OCI-LY7 (cell line): ENCODE measurements at regions not wholly inside any gene's neighbourhood (a gene's known extent, or its start where the extent isn't known, plus 50 kb on each side); places are given as distances from the start of the nearest gene placed in this dataset.

ENCODE experiments used
- BruUV-seq: library from RNA; stranded (reverse); fragments of 400-500 nt; replicated peaks from 2 replicates; lab custom pipeline; 2021; lab: Mats Ljungman, UMichigan
- CTCF ChIA-PET: fragments of 300-600 bp; sonication (Branson Sonifier 250); formaldehyde crosslinking; loops from one replicate; lab custom pipeline; 2022; ENCODE audit warnings: antibody characterized with exemption; ENCODE audit not compliant: unreplicated experiment; lab: Charles Lee
- POLR2A ChIA-PET: fragments of 300-600 bp; sonication (Branson Sonifier 250); formaldehyde crosslinking; loops from one replicate; lab custom pipeline; 2022; ENCODE audit warnings: antibody characterized with exemption; lab: Charles Lee
- DNase-seq: peaks from one replicate; pipeline ENCODE4 v3.0.0-alpha.2; 2015; ENCODE audit warnings: low spot score
- H2AFZ ChIP-seq: fragments of 200-600 bp; sonication (generic), shearing (Covaris generic); 2 replicates; pipeline ENCODE4 v1.6.1; 2014; ENCODE audit warnings: mild to moderate bottlenecking, antibody characterized with exemption, low read length, moderate library complexity
- H3K27ac ChIP-seq: fragments of 200-600 bp; sonication (generic); 2 replicates; pipeline ENCODE4 v1.5.1; 2014; ENCODE audit warnings: mixed run types, low read depth, mild to moderate bottlenecking, moderate library complexity, low read length, inconsistent platforms; ENCODE audit not compliant: poor library complexity, severe bottlenecking
- H3K36me3 ChIP-seq: fragments of 200-600 bp; sonication (generic); 2 replicates; pipeline ENCODE4 v1.6.1; 2014; ENCODE audit warnings: mild to moderate bottlenecking, antibody characterized with exemption, low read length, moderate library complexity, mixed read lengths; ENCODE audit not compliant: insufficient read depth
- H3K4me1 ChIP-seq: fragments of 200-600 bp; sonication (generic); 2 replicates; pipeline ENCODE4 v1.5.1; 2014; ENCODE audit warnings: mild to moderate bottlenecking, low read length; ENCODE audit not compliant: insufficient read depth, poor library complexity, severe bottlenecking
- H3K4me2 ChIP-seq: fragments of 200-600 bp; sonication (generic); 2 replicates; pipeline ENCODE4 v1.6.1; 2014; ENCODE audit warnings: mild to moderate bottlenecking, low read length
- H3K4me3 ChIP-seq: fragments of 200-600 bp; sonication (generic); 2 replicates; pipeline ENCODE4 v1.5.1; 2014; ENCODE audit warnings: mild to moderate bottlenecking, low read depth, low read length; ENCODE audit not compliant: poor library complexity, severe bottlenecking
- H3K79me2 ChIP-seq: fragments of 200-600 bp; sonication (generic); 2 replicates; pipeline ENCODE4 v1.6.1; 2016; ENCODE audit warnings: low read depth, mild to moderate bottlenecking, low read length, moderate library complexity, mixed read lengths; ENCODE audit not compliant: insufficient read depth
- H3K9me2 ChIP-seq: fragments of 200-600 bp; sonication (generic); 2 replicates; pipeline ENCODE4 v1.6.1; 2016; ENCODE audit warnings: mild to moderate bottlenecking, low read length, mixed read lengths; ENCODE audit not compliant: insufficient read depth
- H3K9me3 ChIP-seq: fragments of 200-600 bp; sonication (generic); 2 replicates; pipeline ENCODE4 v1.6.1; 2014; ENCODE audit warnings: mild to moderate bottlenecking, mixed run types, low read length, mixed read lengths
- H4K20me1 ChIP-seq: fragments of 200-600 bp; sonication (generic); 2 replicates; pipeline ENCODE4 v1.6.1; 2014; ENCODE audit warnings: mild to moderate bottlenecking, antibody characterized with exemption, low read length, moderate library complexity, mixed read lengths; ENCODE audit not compliant: insufficient read depth
- CTCF ChIP-seq: fragments of 200-600 bp; sonication (generic); conservative IDR thresholded peaks from 2 replicates; pipeline ENCODE4 v1.5.1; 2014; ENCODE audit warnings: mild to moderate bottlenecking, antibody characterized with exemption, low read length, moderate library complexity, mixed read lengths
- EZH2phosphoT487 ChIP-seq: fragments of 200-600 bp; sonication (generic); IDR thresholded peaks from 2 replicates; pipeline ENCODE4 v1.6.1; 2018; ENCODE audit warnings: low read depth, borderline replicate concordance, mild to moderate bottlenecking, mixed run types, antibody characterized with exemption, low read length, moderate library complexity, mixed read lengths
- intact Hi-C: fragments of 100-400 bp; cut with micrococcal nuclease; formaldehyde crosslinking; loops from one replicate; pipeline ENCODE4 v1.10.0; 2022; ENCODE audit not compliant: unreplicated experiment

- POLR2A ChIA-PET = no interaction called here
Measured at GRCh38 chr1:39131940-39132339, 72.6 kb upstream of the MACF1 start.

GRCh38 chr1:39132505-39133339, 71.8 kb upstream of the MACF1 start:
- no peak overlapping the region for H2AFZ ChIP-seq
- H4K20me1 ChIP-seq = no peaks in the 10 kb centered on the region
- BruUV-seq = no TSS peak
- no peaks in the 10 kb centered on the region for H3K4me1 ChIP-seq
- no peaks in the 10 kb centered on the region for H3K9me2 ChIP-seq
- TF ChIP-seq CTCF (no peak), EZH2phosphoT487 (no peak)
- no peak for DNase-seq
- no peak overlapping the region for H3K27ac ChIP-seq
- intact Hi-C loops = no loop called here
- no peak overlapping the region for H3K4me3 ChIP-seq
- ChIA-PET CTCF (interaction anchor here (0.6 kb wide), 1 partner anchor 52 kb away, joined by 4 read pairs; no protein-coding TSS in a partner anchor), POLR2A (no interaction called here)
- H3K79me2 ChIP-seq = no peaks in the 10 kb centered on the region
- no peaks in the 10 kb centered on the region for H3K9me3 ChIP-seq
- no peaks in the 10 kb centered on the region for H3K36me3 ChIP-seq
- H3K4me2 ChIP-seq = no peak overlapping the region

More at GRCh38 chr1:39131940-39132339, 72.6 kb upstream of the MACF1 start:
- H3K4me3 ChIP-seq = no peak overlapping the region
- H3K9me2 ChIP-seq = no peaks in the 10 kb centered on the region
- H3K4me2 ChIP-seq = no peak overlapping the region
- no peak overlapping the region for H2AFZ ChIP-seq
- DNase-seq = no peak
- H3K4me1 ChIP-seq = no peaks in the 10 kb centered on the region
- CTCF ChIA-PET = interaction anchor here (0.6 kb wide), 1 partner anchor 51 kb away, joined by 4 read pairs; no protein-coding TSS in a partner anchor
- no peaks in the 10 kb centered on the region for H3K9me3 ChIP-seq
- no peak overlapping the region for H3K27ac ChIP-seq
- intact Hi-C loops = no loop called here
- H3K36me3 ChIP-seq = no peaks in the 10 kb centered on the region
- BruUV-seq = no TSS peak
- H3K79me2 ChIP-seq = no peaks in the 10 kb centered on the region
- no peaks in the 10 kb centered on the region for H4K20me1 ChIP-seq
- TF ChIP-seq CTCF = no peak
- no peak for TF ChIP-seq EZH2phosphoT487

GRCh38 chr1:39133340-39133684, 71.2 kb upstream of the MACF1 start:
- POLR2A ChIA-PET = interaction anchor here (0.7 kb wide), 1 partner anchor 46 kb away, joined by 4 read pairs; no protein-coding TSS in a partner anchor
- Histone ChIP-seq H3K4me2 (no peak overlapping the region), H3K4me3 (no peak overlapping the region), H3K9me2 (no peaks in the 10 kb centered on the region), H3K79me2 (no peaks in the 10 kb centered on the region), H3K36me3 (no peaks in the 10 kb centered on the region), H3K9me3 (no peaks in the 10 kb centered on the region), H3K4me1 (no peaks in the 10 kb centered on the region), H2AFZ (no peak overlapping the region), H4K20me1 (no peaks in the 10 kb centered on the region), H3K27ac (no peak overlapping the region)
- no TSS peak for BruUV-seq
- intact Hi-C loops = no loop called here
- TF ChIP-seq CTCF (no peak), EZH2phosphoT487 (no peak)
- no peak for DNase-seq
- CTCF ChIA-PET = no interaction called here
